ENCODE measurements at regions not wholly inside any gene's neighbourhood (a gene's known extent, or its start where the extent isn't known, plus 50 kb on each side); places are given as distances from the start of the nearest gene placed in this dataset.

GRCh38 chr1:53381790-53382401 lies 54.0 kb upstream of the LRP8 start:
- TF ChIP-seq POLR2A (IDR thresholded peaks at IDR 0.05; ENCODE audit: low read length) (no peak), GATA1 (IDR thresholded peaks at IDR 0.05; ENCODE audit: low read depth, low read length) (no peak)

Data from erythroblast (primary cell).